ENCODE measurements at regions not wholly inside any gene's neighbourhood (a gene's known extent, or its start where the extent isn't known, plus 50 kb on each side); places are given as distances from the start of the nearest gene placed in this dataset.

- Histone ChIP-seq H3K4me3 (no peak overlapping the region), H3K36me3 (ENCODE audit: insufficient read depth, low read length) (no peaks in the 10 kb centered on the region), H3K9ac (ENCODE audit: insufficient read length) (no peak overlapping the region), H3K27ac (no peak overlapping the region), H3K9me3 (ENCODE audit: low read depth, low read length) (no peaks in the 10 kb centered on the region)
- DNase-seq (ENCODE audit: low read depth, low spot score) = no peak
- TF ChIP-seq POLR2AphosphoS5 (IDR thresholded peaks at IDR 0.05; ENCODE audit: borderline replicate concordance, low read depth, low read length) (no peak), EZH2 (IDR thresholded peaks at IDR 0.05) (no peak), FOXP2 (optimal IDR thresholded peaks at IDR 0.05; ENCODE audit: control extremely low read depth, extremely low read length, insufficient read depth) (no peak)
Measured at GRCh38 chr2:45244928-45245327, 235.7 kb upstream of the SIX2 start.

GRCh38 chr2:45242161-45242741 is 233.0 kb upstream of the SIX2 start:
- Histone ChIP-seq H3K36me3 (ENCODE audit: insufficient read depth, low read length) (no peaks in the 10 kb centered on the region), H3K9me3 (ENCODE audit: low read depth, low read length) (no peaks in the 10 kb centered on the region), H3K27ac (no peak overlapping the region), H3K9ac (ENCODE audit: insufficient read length) (no peak overlapping the region), H3K4me3 (no peak overlapping the region)
- TF ChIP-seq FOXP2 (optimal IDR thresholded peaks at IDR 0.05; ENCODE audit: control extremely low read depth, extremely low read length, insufficient read depth) = no peak
- TF ChIP-seq EZH2 (IDR thresholded peaks at IDR 0.05) = no peak
- no peak for TF ChIP-seq POLR2AphosphoS5 (IDR thresholded peaks at IDR 0.05; ENCODE audit: borderline replicate concordance, low read depth, low read length)
- no peak for DNase-seq (ENCODE audit: low read depth, low spot score)

GRCh38 chr2:45241061-45241561 is 231.9 kb upstream of the SIX2 start:
- no peaks in the 10 kb centered on the region for H3K36me3 ChIP-seq (ENCODE audit: insufficient read depth, low read length)
- no peak for DNase-seq (ENCODE audit: low read depth, low spot score)
- H3K9ac ChIP-seq (ENCODE audit: insufficient read length) = no peak overlapping the region
- no peak for TF ChIP-seq POLR2AphosphoS5 (IDR thresholded peaks at IDR 0.05; ENCODE audit: borderline replicate concordance, low read depth, low read length)
- no peak for TF ChIP-seq EZH2 (IDR thresholded peaks at IDR 0.05)
- TF ChIP-seq FOXP2 (optimal IDR thresholded peaks at IDR 0.05; ENCODE audit: control extremely low read depth, extremely low read length, insufficient read depth) = no peak
- no peaks in the 10 kb centered on the region for H3K9me3 ChIP-seq (ENCODE audit: low read depth, low read length)
- no peak overlapping the region for H3K27ac ChIP-seq
- H3K4me3 ChIP-seq = no peak overlapping the region

- H3K27ac ChIP-seq = no peak overlapping the region
- no peaks in the 10 kb centered on the region for H3K36me3 ChIP-seq (ENCODE audit: insufficient read depth, low read length)
- no peak overlapping the region for H3K9ac ChIP-seq (ENCODE audit: insufficient read length)
- no peaks in the 10 kb centered on the region for H3K9me3 ChIP-seq (ENCODE audit: low read depth, low read length)
- DNase-seq (ENCODE audit: low read depth, low spot score) = no peak
- TF ChIP-seq POLR2AphosphoS5 (IDR thresholded peaks at IDR 0.05; ENCODE audit: borderline replicate concordance, low read depth, low read length) = no peak
- TF ChIP-seq FOXP2 (optimal IDR thresholded peaks at IDR 0.05; ENCODE audit: control extremely low read depth, extremely low read length, insufficient read depth) = no peak
- TF ChIP-seq EZH2 (IDR thresholded peaks at IDR 0.05) = no peak
- H3K4me3 ChIP-seq = no peak overlapping the region
Measured at GRCh38 chr2:45237850-45238542, 228.7 kb upstream of the SIX2 start.

GRCh38 chr2:45237128-45237527 is 227.9 kb upstream of the SIX2 start:
- no peak overlapping the region for H3K9ac ChIP-seq (ENCODE audit: insufficient read length)
- DNase-seq (ENCODE audit: low read depth, low spot score) = no peak
- H3K27ac ChIP-seq = no peak overlapping the region
- H3K36me3 ChIP-seq (ENCODE audit: insufficient read depth, low read length) = no peaks in the 10 kb centered on the region
- no peak for TF ChIP-seq EZH2 (IDR thresholded peaks at IDR 0.05)
- TF ChIP-seq POLR2AphosphoS5 (IDR thresholded peaks at IDR 0.05; ENCODE audit: borderline replicate concordance, low read depth, low read length) = no peak
- TF ChIP-seq FOXP2 (optimal IDR thresholded peaks at IDR 0.05; ENCODE audit: control extremely low read depth, extremely low read length, insufficient read depth) = no peak
- no peaks in the 10 kb centered on the region for H3K9me3 ChIP-seq (ENCODE audit: low read depth, low read length)
- H3K4me3 ChIP-seq = no peak overlapping the region

- Histone ChIP-seq H3K36me3 (ENCODE audit: insufficient read depth, low read length) (no peaks in the 10 kb centered on the region), H3K9ac (ENCODE audit: insufficient read length) (no peak overlapping the region), H3K9me3 (ENCODE audit: low read depth, low read length) (no peaks in the 10 kb centered on the region), H3K27ac (no peak overlapping the region), H3K4me3 (no peak overlapping the region)
- TF ChIP-seq EZH2 (IDR thresholded peaks at IDR 0.05) = no peak
- no peak for TF ChIP-seq FOXP2 (optimal IDR thresholded peaks at IDR 0.05; ENCODE audit: control extremely low read depth, extremely low read length, insufficient read depth)
- no peak for TF ChIP-seq POLR2AphosphoS5 (IDR thresholded peaks at IDR 0.05; ENCODE audit: borderline replicate concordance, low read depth, low read length)
- no peak for DNase-seq (ENCODE audit: low read depth, low spot score)
Measured at GRCh38 chr2:45236268-45236667, 227.0 kb upstream of the SIX2 start.

GRCh38 chr2:45233301-45233700 is 224.0 kb upstream of the SIX2 start:
- TF ChIP-seq EZH2 (IDR thresholded peaks at IDR 0.05) (no peak), FOXP2 (optimal IDR thresholded peaks at IDR 0.05; ENCODE audit: control extremely low read depth, extremely low read length, insufficient read depth) (no peak), POLR2AphosphoS5 (IDR thresholded peaks at IDR 0.05; ENCODE audit: borderline replicate concordance, low read depth, low read length) (no peak)
- DNase-seq (ENCODE audit: low read depth, low spot score) = no peak
- Histone ChIP-seq H3K36me3 (ENCODE audit: insufficient read depth, low read length) (no peaks in the 10 kb centered on the region), H3K27ac (no peak overlapping the region), H3K4me3 (no peak overlapping the region), H3K9ac (ENCODE audit: insufficient read length) (no peak overlapping the region), H3K9me3 (ENCODE audit: low read depth, low read length) (no peaks in the 10 kb centered on the region)

- no peak overlapping the region for H3K4me3 ChIP-seq
- H3K27ac ChIP-seq = no peak overlapping the region
- no peak for DNase-seq (ENCODE audit: low read depth, low spot score)
- no peaks in the 10 kb centered on the region for H3K36me3 ChIP-seq (ENCODE audit: insufficient read depth, low read length)
- no peaks in the 10 kb centered on the region for H3K9me3 ChIP-seq (ENCODE audit: low read depth, low read length)
- TF ChIP-seq POLR2AphosphoS5 (IDR thresholded peaks at IDR 0.05; ENCODE audit: borderline replicate concordance, low read depth, low read length) (no peak), EZH2 (IDR thresholded peaks at IDR 0.05) (no peak), FOXP2 (optimal IDR thresholded peaks at IDR 0.05; ENCODE audit: control extremely low read depth, extremely low read length, insufficient read depth) (no peak)
- no peak overlapping the region for H3K9ac ChIP-seq (ENCODE audit: insufficient read length)
Measured at GRCh38 chr2:45232818-45233217, 223.6 kb upstream of the SIX2 start.
